Left colon (tissue), 2 donors: ENCODE measurements at regions not wholly inside any gene's neighbourhood (a gene's known extent, or its start where the extent isn't known, plus 50 kb on each side); places are given as distances from the start of the nearest gene placed in this dataset.
A peak's percentile ranks its signal among the peaks of the same experiment; 100 is the strongest.

ENCODE experiments used
- ATAC-seq: fragments of 200-7000 bp; cut with Tn5 transposase; one replicate; pipeline ENCODE4 v1.9.1; 2020; ENCODE audit warnings: mild to moderate bottlenecking, moderate library complexity
- DNase-seq, 2 donors: peaks; one replicate each; pipeline ENCODE4 v3.0.0-alpha.2; 2020
- intact Hi-C, 2 donors: fragments of 100-400 bp; cut with DNase I in 1 of 2; cut with micrococcal nuclease in 1 of 2; formaldehyde crosslinking; loops; one replicate each; pipeline versions ENCODE4 v1.11.2 to v1.14.0; 2022; cut with DNase I, micrococcal nuclease
- donor health status: DM: no; HTN: no; CAD: no.
- donor health status: DM: yes; HTN: yes; CAD: no.

DNA sequence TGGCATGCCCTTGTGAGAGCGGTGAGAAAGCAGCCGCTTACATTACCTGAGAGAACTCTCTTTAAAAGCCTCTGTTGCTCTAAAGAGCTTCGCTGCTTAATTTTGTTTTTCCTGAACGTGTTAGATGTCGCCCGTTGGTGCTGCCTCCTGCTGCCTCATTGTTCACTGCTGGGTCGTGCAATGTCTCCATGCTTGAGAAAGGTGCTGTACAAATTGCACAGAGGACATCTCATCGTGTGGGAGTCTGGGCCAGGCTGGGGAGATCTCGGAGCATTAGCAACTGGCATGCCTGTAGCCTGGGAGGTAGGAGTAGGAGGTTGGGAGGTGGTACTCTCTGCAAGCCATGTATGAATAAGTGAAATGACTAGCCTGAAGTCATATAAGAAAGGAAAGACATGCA is 686.0 kb downstream of the NOVA1 start:
- intact Hi-C loops = no loop called here
- DNase-seq (no peak), ATAC-seq (no peak)

DNA sequence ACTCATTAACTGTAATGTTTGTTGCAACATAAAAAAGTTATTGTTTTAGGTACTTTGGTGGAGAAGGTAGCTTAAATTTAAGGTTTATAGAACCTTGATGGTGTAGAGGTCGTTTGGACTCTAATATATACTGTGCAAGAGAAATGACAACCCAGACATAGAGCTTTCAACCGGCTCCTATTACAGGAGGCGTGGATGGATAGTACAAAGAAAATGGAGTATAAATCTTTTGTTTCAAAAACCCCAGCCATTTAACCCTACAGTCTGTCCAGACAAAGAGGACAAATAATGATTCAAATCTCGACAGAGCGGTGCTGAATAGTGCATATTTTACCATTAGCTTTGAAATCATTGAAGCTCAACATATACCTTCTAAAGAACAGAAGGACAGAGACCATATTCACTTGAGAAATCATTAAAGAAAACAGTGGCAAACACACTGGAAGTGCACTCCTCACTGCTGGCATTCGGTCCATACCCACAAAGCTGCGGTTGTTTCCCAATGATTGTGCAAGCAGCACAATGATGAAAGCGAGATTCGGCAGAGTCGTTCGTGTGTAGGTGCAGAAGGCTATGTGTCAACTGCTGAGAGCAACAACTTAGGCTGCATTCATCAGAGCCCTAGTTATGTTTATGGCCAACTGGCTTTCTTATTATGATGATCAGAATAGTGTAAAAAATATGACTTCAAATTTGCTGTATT is 688.6 kb downstream of the NOVA1 start:
- ATAC-seq (no peak), DNase-seq (no peak)
- intact Hi-C loops = no loop called here

DNA sequence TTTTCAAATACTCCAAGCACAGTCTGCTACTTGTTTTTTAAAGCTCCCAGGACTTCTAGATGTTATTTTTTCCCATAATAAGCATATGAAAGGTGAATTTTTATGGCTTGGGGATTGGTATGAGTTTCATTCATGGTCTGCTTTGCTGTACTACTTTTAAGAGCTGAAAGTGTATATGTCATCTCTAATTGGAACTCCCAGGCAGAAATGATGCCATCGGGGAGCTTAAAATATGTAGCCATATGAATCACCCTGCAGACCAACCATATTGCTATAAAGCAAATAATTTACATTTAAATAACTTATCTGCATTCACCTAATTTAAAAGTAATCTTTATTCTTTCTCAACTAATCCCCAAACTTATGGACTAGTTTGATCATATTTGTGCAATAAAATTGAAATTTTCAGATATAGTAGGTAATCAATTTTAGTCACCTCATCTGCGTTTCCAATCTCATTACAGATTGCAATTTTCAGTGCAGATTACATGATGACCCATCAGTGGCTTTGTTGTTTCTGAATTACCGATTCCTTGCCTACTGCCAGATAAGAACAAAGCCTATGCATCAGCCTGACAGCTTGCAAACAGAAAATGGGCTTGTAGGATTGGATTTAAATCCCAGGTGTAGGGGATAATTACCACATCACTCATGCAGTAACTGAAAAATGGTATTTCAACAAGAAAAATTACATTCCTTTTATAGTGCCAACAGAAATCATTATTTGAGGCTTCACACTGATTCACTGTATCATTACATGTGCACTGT is 689.4 kb downstream of the NOVA1 start:
- intact Hi-C loops = no loop called here
- DNase-seq (no peak), ATAC-seq (no peak)

DNA sequence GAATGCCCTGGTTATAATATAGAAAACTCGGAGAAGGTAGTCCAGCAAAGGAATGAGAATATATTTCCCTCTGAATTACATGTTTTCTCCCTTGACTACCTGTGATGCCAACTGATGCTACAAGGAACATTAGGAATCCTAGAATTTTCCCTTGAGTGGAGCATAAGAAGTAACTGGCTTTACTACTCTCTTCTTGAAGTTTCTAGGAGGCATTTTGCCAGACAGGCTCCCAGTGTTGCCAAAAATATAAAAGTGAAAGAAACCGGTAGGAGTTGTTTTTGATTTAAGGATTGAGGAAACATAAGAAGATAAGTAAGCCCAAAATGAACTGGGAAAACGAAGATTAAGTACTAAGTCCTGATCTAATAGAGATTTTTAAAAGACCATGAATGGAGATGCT is 693.4 kb downstream of the NOVA1 start:
- ATAC-seq = no peak
- intact Hi-C loops = no loop called here
- DNase-seq = no peak

DNA sequence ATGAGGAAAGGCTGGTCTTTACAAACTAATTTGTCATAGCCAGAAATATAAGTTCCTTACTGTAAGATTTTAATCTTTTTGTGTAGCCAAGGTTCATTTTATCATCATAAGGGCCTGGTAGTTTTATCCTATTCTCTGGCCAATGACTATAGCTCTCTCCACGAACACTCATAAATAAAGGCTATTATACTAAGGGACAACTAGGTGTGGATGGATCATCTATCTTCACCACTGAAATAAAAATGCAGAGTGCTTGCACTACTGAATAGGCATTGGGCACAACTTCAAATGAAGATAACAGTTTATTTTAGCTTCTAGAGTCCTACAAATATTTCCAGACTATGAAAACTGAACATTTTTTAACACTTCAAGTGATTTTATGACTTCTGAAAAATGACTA is 698.6 kb downstream of the NOVA1 start:
- intact Hi-C loops = no loop called here
- no peak for DNase-seq

DNA sequence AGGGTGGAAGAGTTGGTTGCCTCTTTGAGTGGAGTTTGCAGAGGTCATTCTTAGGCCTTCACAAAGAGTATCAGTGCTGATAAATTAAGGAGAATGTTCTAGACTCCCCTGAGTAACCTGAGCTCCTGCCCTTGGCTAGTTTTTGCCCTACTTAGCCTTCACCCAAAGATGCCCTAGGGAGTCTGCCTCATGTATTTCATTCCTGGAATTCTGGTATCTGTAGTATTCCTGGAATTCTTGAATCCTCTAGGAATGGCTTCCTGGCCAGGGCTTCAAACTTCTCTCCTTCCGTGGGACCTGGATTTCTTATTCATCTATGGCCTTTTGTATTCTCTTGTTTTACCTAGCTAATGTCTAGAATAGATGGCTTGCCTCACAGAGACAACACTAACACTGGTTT is 701.1 kb downstream of the NOVA1 start:
- intact Hi-C loops = no loop called here
- ATAC-seq (no peak), DNase-seq (no peak)

More for the DNA sequence above, 698.6 kb downstream of the NOVA1 start:
- ATAC-seq = no peak

DNA sequence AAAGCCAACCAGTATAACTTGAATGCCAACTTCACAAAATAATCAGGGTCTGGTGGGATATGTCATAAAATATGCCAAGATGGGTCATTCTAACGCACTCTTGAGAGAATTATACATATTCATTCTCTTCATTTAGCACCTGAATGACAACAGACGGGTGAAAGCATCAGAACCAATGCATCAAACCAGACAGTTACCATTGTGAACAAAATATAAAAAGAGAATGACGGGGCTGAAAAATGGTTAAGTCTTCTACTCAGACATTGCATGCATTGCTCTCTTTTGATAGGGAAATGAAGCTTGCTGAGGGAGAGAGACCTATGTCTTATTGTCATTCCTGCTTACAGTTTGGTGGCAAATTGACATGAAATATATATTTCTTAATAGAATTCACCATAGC is 702.1 kb downstream of the NOVA1 start:
- DNase-seq (no peak), ATAC-seq (no peak)
- intact Hi-C loops = no loop called here

DNA sequence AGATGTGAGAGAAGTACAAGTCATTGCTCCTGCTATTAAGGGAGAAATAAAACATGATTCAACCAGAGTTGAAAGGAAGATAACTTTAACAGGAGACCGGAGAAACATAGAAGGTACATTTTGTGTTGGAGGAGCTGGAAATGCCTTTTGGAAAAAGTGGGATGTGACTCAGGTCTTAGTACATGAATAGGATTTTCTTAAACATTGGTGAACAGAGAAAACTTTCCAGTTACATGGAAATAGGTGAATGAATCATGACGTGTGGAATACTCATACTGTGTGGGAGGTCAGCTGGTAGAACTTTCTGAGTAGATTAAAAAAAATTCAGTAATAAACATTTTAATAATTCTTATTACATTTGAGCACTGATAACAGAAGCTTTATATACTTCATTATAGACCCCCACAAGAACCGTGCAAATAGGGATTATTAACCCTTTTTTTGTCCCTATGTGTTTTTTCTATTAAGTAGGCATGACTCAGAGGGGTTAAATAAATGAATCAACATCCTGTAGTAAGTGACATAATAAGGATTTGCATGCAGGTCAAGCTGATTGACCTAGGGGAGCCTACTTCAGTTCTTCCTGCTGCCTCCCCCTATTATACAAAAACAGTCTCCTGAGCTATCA is 710.5 kb downstream of the NOVA1 start:
- DNase-seq (no peak), ATAC-seq (no peak)
- intact Hi-C loops = no loop called here

DNA sequence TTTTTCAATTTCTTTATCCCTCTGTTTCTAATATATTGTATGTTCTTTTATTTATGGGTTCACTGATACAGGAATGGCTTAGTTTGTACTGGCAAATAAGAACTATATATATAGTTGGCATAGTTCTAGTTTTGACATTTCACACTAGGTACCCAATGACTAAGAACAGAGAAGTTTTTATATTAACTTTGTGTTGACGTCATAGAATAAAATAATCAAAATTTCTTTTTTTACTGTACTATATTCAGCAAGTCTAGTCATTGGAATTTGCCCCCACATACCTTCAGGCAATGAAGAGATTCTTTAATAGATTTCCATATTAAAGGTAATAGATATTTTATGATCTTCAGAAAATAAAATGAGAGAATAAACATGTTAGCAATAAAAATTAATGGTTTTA is 713.2 kb downstream of the NOVA1 start:
- DNase-seq (no peak), ATAC-seq (no peak)
- intact Hi-C loops = no loop called here

DNA sequence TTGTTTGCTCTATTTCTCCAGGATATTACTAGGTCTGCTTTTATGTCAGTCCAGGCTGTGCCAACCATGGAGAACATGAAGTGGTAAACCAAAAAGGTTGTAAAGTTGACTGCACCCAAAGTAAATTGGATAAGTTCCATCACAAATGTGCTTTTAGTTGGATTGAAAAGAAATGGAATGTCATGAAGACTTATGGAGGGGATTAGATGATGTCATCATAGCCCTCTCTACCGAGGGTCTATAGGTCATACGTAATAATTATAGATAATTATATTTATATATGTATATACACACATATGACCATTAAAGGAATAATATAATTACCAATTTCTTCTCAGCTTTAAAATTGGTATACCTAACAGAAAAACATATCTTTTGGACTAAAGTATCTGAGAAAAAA is 714.9 kb downstream of the NOVA1 start:
- no peak for DNase-seq
- intact Hi-C loops = no loop called here
- ATAC-seq = no peak

DNA sequence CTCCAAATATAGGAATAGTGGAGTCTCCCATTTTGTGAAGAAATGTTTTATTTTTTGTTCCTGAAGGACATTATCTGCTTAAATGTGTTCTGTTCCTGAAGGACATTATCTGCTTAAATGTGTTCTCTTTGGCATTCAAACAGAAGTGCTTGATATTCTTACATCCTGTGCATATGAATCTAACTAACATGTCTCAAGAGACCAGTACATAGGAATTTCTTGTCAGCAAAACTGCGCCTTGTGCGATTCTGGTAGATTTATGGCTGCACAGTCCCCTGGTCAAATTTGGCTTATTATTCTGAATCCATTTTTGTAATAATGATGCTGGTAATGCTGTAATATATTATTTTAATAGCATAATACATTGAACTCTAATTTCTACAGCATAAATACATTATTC is 722.4 kb downstream of the NOVA1 start:
- intact Hi-C loops = no loop called here
- DNase-seq = no peak
- no peak for ATAC-seq

DNA sequence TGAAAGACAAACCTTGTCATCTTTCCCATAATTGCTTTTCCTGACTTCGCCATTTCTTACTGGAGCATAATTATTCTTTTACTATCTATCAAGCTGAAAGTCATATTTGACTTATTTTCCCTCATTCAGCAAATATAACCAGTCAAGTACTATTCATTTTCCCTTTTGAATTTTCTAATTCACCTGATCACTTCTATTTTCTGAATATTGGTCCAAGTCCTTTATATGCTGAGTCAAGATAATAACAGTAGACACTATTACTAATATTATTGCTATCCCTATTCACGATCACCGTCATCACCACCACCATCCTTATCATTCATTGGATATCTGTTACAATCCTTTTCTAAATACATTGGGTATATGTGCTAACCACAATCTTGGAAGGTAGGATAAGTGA is 728.0 kb downstream of the NOVA1 start:
- no peak for DNase-seq
- intact Hi-C loops = no loop called here
- ATAC-seq = no peak

DNA sequence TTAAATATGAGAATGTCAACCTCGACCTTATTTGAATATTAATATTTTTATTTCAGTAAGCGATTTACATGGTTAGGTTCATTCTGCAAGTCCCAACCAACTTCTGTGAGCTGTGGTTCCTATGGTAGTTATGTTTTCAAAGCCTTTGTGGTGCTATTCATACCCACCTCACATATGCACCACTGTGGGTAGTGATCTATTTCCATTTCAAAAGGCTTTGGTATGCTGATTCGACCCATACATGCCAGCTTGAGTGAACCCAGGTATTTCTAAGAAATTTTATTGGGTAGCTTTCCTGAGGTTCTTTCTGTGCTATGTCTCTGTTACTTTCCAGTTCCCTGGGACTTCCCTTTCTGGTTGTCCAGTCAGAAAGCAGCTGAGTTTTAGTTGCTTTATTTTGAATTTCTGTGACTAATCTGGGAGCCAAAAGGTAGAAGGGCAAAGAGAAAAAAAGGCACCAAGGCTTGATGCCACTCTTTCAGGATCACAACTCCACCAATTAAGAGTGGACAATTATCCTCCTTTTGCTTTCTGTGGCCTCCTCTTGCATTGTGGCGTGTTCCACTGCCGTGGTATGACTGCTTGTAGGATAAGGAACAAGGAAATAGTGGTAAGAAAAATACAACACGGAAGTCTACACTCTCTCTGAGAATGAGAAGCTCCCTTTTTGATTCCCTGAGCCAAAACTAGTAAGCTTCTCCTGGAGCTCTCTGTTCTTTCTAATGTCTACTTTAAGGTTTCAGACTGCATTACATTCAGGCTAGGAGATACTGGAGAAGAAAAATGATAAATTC is 729.1 kb downstream of the NOVA1 start:
- peak; percentile 98 for ATAC-seq
- DNase-seq = no peak
- intact Hi-C loops = no loop called here

DNA sequence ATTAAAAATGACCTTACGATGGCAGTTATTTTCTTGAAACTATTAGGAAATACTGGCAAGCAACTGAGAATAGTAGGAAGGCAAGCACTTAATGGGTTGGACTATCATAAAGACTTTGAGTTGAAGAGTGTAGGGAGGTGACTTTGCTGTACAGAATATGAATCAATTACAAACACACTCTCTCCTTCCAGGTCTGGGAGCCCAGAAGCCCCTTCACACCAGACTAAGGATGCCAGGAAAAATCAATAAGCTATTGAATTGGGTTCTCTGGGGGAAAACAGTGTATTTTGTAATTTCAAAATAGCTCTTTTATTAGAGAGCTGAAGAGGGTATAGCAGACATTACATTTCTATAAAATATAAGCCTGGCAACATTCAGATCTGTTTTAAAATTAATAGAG is 736.4 kb downstream of the NOVA1 start:
- DNase-seq = no peak
- no peak for ATAC-seq
- intact Hi-C loops = no loop called here

DNA sequence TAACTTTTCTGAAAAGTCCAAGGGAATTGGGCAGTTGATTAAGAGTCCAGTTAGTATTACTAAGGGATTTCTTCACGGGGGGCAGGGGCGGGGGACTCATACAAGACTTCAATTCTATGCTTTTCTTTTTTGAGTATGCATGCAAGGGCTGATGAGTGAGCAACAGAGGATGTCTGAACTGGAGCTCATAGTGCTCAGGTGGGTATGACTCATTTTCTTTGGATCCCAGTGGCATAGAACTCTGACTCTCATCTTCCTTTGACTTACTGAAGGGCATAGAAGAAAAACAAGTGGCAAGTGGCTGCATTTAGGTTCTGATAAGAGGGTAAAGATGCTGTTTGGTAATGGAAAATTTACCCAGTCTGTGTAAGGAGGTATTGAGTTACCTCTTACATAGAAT is 749.2 kb downstream of the NOVA1 start:
- DNase-seq (no peak), ATAC-seq (no peak)
- intact Hi-C loops = no loop called here

DNA sequence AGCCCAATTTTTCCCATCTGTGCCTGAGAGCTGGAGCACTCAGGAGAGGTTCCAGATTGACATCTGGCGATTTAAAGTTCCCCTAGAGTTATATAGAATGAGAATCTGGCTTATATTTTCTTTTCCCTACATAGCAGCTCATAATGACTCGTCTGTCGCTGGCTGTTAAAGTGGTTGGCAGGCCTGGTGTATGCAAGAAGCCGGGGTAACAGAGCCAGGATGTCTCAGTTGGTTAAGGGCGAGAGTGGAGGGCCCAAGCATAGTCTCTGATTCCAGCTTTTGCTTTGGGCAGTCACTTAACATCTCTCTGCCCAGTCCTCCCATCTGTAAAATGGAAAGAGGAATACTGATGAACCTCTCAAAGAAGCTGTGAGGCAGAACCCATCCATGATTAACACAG is 751.6 kb downstream of the NOVA1 start:
- intact Hi-C loops = no loop called here
- ATAC-seq = no peak
- DNase-seq = no peak

DNA sequence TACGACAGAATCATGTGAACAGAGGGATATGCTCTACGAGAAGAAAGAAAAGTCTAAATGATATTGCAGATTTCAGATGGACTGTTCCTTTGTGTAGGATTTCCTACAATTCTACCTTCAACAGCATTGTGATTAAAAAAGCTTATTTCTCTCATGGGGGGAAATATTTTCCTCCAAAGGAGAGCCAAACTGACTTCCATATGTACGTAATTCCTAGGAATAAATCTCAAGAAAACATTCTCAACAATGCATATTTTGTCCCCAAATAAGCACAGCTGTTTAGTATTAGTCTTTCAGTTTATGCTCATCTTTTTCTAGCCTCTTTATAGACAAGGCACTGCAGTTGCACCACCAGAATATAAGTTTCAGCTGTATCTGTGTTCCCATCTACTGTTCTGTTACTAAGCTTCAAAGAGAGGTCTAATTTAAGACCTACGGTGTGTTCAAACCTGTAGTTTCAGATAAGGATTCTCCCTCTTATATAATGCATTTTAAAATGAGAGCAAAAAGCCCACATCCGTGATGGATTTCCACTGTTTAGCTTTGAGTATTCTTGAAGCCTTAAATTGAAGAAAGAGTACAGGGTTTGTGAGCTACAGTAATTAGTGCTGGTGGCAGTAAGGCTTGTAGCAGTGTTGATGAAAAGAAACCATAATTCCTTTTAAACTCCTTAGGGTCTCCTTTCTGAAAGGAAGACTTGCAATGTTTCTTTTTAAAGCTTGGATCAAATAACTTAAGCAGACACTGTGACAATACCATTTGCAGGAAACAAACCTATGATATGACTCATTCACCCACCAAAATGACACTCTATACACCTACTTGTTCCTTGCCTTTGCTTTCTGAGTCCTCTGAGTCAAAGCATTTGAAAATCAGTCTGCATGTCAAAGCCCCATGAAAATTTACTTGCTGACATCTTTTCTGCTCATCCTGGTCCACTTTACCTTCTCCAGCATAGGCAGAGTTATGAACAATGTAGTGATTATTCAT is 754.1 kb downstream of the NOVA1 start:
- intact Hi-C loops = no loop called here
- no peak for DNase-seq
- no peak for ATAC-seq

DNA sequence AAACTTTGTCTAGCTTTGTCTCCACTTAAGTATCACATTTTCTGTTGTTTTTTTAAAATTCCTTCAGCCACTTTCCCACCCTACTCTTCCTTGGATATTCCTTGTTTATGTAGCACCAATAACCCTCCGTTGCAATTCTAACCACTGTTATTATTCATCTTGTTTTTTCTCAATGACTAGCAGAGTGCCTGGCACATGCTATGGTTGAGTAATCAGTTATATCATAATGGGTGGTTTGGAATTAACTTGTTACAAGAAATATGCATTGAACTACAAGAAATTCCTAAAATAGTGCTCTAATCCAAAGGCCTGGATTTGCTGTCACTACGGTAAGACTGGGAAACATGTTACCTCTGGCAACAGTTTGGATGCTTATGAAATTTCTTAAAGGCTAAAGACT is 756.6 kb downstream of the NOVA1 start:
- intact Hi-C loops = no loop called here
- ATAC-seq (no peak), DNase-seq (no peak)

DNA sequence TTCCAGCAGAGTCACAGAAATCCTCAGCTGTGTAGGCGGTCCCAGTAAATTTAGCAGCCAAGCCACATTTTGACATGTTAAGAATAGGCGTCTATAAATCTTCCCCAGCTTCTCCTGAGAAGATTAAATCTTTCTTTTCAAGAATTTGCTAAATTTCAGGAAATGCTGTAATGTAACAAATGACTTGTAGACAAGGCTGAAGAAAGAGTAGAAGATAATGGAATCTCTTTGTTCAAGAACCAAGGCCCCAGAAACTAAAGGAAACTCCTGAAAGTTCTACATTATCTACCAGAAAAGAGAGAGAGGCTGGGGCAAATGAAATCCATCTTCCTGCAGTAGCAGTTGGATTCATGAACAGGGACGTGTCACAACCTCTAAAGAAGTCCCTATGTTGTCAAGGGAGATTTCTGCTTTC is 760.3 kb downstream of the NOVA1 start:
- no peak for DNase-seq
- intact Hi-C loops = no loop called here
- no peak for ATAC-seq
